ENCODE measurements at regions not wholly inside any gene's neighbourhood (a gene's known extent, or its start where the extent isn't known, plus 50 kb on each side); places are given as distances from the start of the nearest gene placed in this dataset.
"Not testable (repeated sequence)": the region's sequence is repeated elsewhere in the genome, so short reads cannot be mapped to it uniquely, and the experiment has no call there.

DNA sequence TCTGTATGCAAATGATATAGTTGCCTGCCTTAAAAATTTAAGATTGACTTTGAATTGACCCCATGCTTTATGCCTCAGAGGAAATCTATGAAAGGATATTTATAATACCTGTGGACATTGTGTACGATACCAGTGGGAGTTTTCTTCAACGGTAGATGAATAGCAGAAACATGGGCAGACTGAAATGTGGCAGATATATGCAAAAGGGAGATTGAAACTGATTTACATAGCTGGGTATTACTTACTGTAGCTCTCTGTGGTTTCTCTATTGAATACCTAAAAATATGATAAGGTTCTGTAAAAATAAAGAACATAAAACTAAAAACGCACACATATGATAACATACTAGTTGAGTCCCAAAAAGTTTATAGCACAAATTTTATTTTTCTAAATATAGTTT, 345.2 kb upstream of the PCSK5 start:
- H3K9ac ChIP-seq: no peak overlapping the region
- H3K4me2 ChIP-seq: no peak overlapping the region
- TF ChIP-seq, protein P1, sequence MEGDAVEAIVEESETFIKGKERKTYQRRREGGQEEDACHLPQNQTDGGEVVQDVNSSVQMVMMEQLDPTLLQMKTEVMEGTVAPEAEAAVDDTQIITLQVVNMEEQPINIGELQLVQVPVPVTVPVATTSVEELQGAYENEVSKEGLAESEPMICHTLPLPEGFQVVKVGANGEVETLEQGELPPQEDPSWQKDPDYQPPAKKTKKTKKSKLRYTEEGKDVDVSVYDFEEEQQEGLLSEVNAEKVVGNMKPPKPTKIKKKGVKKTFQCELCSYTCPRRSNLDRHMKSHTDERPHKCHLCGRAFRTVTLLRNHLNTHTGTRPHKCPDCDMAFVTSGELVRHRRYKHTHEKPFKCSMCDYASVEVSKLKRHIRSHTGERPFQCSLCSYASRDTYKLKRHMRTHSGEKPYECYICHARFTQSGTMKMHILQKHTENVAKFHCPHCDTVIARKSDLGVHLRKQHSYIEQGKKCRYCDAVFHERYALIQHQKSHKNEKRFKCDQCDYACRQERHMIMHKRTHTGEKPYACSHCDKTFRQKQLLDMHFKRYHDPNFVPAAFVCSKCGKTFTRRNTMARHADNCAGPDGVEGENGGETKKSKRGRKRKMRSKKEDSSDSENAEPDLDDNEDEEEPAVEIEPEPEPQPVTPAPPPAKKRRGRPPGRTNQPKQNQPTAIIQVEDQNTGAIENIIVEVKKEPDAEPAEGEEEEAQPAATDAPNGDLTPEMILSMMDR (conservative IDR thresholded peaks at IDR 0.05; ENCODE audit: low read depth, low read length): no peak
- no peaks in the 10 kb centered on the region for H3K36me3 ChIP-seq (ENCODE audit: insufficient read depth)
- H4K20me1 ChIP-seq (ENCODE audit: insufficient read depth): no peaks in the 10 kb centered on the region
- H3K27me3 ChIP-seq (ENCODE audit: insufficient read depth, low read depth): no peaks in the 10 kb centered on the region
- H3K27ac ChIP-seq: no peak overlapping the region
- no peaks in the 10 kb centered on the region for H3K79me2 ChIP-seq (ENCODE audit: insufficient read depth, low read depth)
- H3K4me1 ChIP-seq (ENCODE audit: low read depth, poor library complexity, severe bottlenecking): no peaks in the 10 kb centered on the region
- no peak overlapping the region for H2AFZ ChIP-seq (ENCODE audit: low read depth)
- H3K4me3 ChIP-seq (IDR thresholded peaks at IDR 0.05; ENCODE audit: insufficient read depth, low read depth, low read length): no peak overlapping the region

DNA sequence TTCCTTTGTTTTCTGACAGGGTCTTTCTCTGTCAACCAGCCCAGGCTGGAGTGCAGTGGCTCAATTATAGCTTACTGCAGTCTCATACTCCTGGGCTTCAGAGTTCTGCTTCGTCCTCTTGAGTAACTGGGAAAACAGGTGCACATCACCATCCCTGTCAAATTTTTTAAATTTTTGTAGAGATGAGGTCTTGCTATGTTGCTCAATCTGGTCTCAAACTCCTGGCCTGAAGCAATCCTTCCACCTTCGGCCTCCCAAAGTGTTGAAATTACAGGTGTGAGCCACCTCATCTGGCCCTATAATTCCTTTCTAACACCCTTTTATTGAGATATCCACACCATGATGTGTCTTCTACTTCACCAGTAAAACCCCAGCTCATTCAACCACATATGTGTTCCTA, 341.6 kb upstream of the PCSK5 start:
- Histone ChIP-seq H3K79me2 (ENCODE audit: insufficient read depth, low read depth) (no peaks in the 10 kb centered on the region), H3K4me2 (no peak overlapping the region), H3K4me3 (IDR thresholded peaks at IDR 0.05; ENCODE audit: insufficient read depth, low read depth, low read length) (no peak overlapping the region), H4K20me1 (ENCODE audit: insufficient read depth) (no peaks in the 10 kb centered on the region), H3K27me3 (ENCODE audit: insufficient read depth, low read depth) (no peaks in the 10 kb centered on the region), H2AFZ (ENCODE audit: low read depth) (no peak overlapping the region), H3K27ac (no peak overlapping the region), H3K4me1 (ENCODE audit: low read depth, poor library complexity, severe bottlenecking) (no peaks in the 10 kb centered on the region), H3K9ac (no peak overlapping the region), H3K36me3 (ENCODE audit: insufficient read depth) (no peaks in the 10 kb centered on the region)
- TF ChIP-seq, protein P1 (conservative IDR thresholded peaks at IDR 0.05; ENCODE audit: low read depth, low read length): no peak

DNA sequence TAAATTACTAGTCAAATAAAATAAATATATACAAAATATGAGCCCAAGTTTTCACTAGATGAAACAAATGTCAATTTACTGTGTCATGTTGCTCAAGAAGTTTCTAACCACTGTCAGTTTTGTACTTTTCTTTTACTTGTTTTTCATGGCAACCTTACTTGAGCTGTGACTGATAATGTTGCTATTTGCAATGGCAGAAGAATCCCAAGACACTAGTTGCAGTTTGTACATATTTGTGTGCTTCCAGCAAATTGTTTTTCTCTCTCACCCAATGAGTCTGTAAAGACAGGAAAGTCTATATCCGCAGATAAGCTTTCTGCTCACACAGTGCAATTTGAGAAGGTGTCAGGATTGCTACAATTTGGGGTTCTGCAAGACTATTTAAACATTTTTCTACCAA, 338.6 kb upstream of the PCSK5 start:
- no peak overlapping the region for H3K4me3 ChIP-seq (IDR thresholded peaks at IDR 0.05; ENCODE audit: insufficient read depth, low read depth, low read length)
- no peaks in the 10 kb centered on the region for H3K27me3 ChIP-seq (ENCODE audit: insufficient read depth, low read depth)
- no peak overlapping the region for H3K27ac ChIP-seq
- no peak overlapping the region for H3K9ac ChIP-seq
- no peak overlapping the region for H3K4me2 ChIP-seq
- H3K4me1 ChIP-seq (ENCODE audit: low read depth, poor library complexity, severe bottlenecking): no peaks in the 10 kb centered on the region
- no peaks in the 10 kb centered on the region for H3K79me2 ChIP-seq (ENCODE audit: insufficient read depth, low read depth)
- H4K20me1 ChIP-seq (ENCODE audit: insufficient read depth): no peaks in the 10 kb centered on the region
- H3K36me3 ChIP-seq (ENCODE audit: insufficient read depth): no peaks in the 10 kb centered on the region
- no peak overlapping the region for H2AFZ ChIP-seq (ENCODE audit: low read depth)
- TF ChIP-seq, protein P1 (conservative IDR thresholded peaks at IDR 0.05; ENCODE audit: low read depth, low read length): no peak

DNA sequence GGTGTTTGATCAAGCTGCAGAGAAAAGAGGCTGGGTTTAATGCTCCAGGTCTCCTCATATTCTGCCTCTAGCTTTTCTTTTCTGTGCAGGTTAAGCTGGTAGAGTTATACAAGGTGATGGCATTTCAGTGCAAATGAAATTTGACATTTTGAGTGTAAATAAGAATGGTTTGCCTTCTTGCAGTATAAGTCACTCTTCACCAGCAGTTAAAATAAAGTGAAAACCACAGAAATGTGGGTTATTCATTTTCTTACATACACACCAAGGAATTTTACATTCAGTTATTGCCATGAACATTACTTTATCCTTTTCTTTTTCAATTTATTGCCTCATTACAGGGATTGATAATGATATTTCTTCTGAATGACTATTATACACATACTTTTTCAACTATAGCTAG, 337.5 kb upstream of the PCSK5 start:
- Histone ChIP-seq H3K4me3 (IDR thresholded peaks at IDR 0.05; ENCODE audit: insufficient read depth, low read depth, low read length) (no peak overlapping the region), H3K36me3 (ENCODE audit: insufficient read depth) (no peaks in the 10 kb centered on the region), H2AFZ (ENCODE audit: low read depth) (no peak overlapping the region), H4K20me1 (ENCODE audit: insufficient read depth) (no peaks in the 10 kb centered on the region), H3K9ac (no peak overlapping the region), H3K4me1 (ENCODE audit: low read depth, poor library complexity, severe bottlenecking) (no peaks in the 10 kb centered on the region), H3K27ac (no peak overlapping the region), H3K79me2 (ENCODE audit: insufficient read depth, low read depth) (no peaks in the 10 kb centered on the region), H3K27me3 (ENCODE audit: insufficient read depth, low read depth) (no peaks in the 10 kb centered on the region), H3K4me2 (no peak overlapping the region)
- TF ChIP-seq, protein P1 (conservative IDR thresholded peaks at IDR 0.05; ENCODE audit: low read depth, low read length): no peak

DNA sequence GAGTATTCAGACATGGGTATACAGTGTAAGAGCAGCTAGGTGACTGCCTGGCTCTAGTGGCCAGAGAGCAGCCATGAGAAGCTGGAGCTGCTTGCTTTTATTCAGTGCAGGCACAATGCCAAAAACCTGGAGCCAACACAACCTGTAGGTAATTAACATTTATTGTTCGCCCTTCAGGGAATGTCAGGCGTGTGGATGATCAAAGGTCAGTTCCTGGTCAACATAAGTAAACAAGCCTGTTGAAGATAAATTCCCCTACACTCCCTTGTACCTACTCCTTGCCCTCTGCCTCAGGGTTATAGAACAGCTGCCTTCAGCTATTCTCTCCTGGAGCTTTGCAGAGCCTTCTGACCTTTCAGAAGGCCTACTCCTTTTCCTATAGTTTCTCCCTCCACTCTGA, 323.7 kb upstream of the PCSK5 start:
- H3K79me2 ChIP-seq (ENCODE audit: insufficient read depth, low read depth); H3K36me3 ChIP-seq (ENCODE audit: insufficient read depth); H3K4me2 ChIP-seq; H4K20me1 ChIP-seq (ENCODE audit: insufficient read depth); H3K4me3 ChIP-seq (IDR thresholded peaks at IDR 0.05; ENCODE audit: insufficient read depth, low read depth, low read length); H3K27ac ChIP-seq; H3K9ac ChIP-seq; H3K4me1 ChIP-seq (ENCODE audit: low read depth, poor library complexity, severe bottlenecking); H2AFZ ChIP-seq (ENCODE audit: low read depth); H3K27me3 ChIP-seq (ENCODE audit: insufficient read depth, low read depth): not testable (repeated sequence)
